GM21825 (cell line): ENCODE measurements at regions not wholly inside any gene's neighbourhood (a gene's known extent, or its start where the extent isn't known, plus 50 kb on each side); places are given as distances from the start of the nearest gene placed in this dataset.

ENCODE experiments used
- ATAC-seq: cut with Tn5 transposase; IDR thresholded peaks from one replicate; pipeline ENCODE4 v1.9.1; 2021; ENCODE audit warnings: mild to moderate bottlenecking, moderate library complexity; ENCODE audit not compliant: unreplicated experiment

DNA sequence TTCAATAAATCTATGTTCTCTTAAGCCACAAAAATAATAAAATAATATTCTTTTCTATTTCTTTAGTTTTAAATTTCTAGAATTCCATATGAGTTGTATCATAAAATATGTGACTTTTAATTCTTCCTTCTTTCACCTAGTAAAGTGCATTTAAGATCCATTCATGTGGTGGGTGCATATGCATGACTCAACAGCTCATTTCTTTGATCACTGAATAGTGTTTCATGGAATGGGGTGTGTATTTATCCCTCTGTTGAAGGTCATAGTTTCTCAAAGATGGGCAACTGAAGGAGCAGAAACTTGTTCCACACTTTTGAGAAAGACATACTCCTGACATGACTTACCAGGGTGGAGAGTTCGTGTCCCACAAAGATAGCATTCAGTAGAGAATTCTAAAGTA, 1230.3 kb upstream of the AGA start:
- no peak for ATAC-seq

DNA sequence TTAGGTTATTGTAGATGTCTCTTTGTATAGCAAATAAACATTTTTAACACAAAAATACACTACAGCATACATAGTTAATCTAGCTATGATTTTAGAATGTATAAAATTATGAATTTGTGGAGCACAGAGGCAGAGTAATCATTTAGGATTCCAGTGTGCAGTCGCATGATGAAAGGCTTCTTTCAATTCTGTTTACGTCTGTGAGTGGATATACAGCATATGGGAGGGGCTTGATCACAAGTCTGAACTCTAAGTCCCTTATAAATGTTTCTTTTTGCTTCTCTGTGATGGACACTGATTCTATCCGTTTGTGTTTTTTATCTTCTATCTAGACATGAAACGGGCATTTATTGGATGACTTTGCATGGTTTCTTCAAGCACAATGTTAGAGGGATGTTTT, 1239.6 kb upstream of the AGA start:
- ATAC-seq: no peak

DNA sequence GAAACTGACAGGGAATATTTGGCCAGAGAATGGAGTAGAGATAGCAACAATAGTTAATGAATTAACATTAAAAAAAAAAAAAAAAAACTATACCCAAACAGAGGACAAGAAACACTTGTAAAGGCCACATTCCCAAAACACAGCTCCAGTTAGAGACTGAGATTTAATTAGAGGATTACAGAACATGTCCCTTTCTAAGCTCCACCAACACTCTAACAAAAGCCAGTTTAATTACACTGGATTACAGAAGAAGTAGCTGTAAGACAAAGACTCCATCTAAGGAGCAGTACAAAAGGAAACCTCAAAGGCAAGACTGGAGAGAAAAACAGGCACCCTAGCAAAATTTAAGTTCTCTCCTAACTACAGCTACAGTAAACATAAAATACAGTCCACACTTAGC, 1247.7 kb upstream of the AGA start:
- ATAC-seq: no peak

DNA sequence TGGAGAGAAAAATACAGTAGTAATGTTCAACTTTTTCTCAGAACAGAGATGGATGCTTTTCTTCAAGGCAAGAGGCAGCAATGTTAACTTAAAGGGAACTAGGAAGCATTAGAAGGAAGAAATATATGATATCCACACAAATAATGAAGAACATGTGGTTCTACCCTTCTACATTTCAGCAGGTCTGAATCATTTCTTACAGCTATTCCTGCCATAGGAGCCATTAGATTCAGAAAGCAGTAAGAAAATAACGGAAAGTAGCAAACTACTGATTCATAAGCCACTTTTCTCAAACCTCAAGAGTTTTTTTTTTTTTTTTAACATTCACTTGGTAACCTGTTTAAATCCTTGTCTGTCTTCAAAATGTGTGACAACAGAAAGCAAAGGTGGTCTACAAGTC, 1251.6 kb upstream of the AGA start:
- no peak for ATAC-seq

DNA sequence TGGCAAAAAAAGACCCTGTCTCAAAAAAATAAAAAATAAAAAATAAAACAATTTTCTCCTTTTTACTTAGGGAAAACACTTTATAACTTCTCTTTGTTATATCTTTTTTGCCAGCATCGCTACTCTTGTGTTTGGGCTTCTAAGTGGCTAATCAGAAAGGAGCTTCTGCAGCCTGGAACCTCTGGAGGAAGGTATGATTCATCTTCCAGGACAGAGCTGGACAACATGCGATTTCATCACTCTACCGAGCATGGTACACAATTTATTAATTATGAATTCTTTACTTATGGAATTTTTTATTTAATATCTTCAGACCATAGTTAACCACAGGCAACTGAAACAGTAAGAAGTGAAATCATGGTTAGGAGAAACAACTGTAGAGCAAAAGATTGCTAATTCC, 1254.3 kb upstream of the AGA start:
- ATAC-seq: no peak

DNA sequence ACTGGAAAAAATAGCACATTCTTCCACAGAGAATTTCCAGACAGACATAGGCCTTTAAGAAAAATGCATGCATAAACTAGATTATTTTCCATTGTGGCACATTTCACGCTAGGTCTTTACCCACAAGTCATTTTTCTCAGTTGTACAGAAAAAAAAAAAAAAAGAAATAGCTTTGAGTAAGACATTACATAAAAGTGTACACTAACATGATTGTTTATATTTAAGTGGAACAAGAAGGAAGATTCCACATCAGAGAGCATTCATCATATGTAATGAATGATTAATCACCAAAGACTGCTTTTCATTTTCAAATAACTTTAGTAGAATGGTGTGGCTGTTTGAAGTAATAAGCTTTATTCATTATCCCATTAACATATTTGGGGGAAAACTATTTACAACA, 1270.2 kb upstream of the AGA start:
- no peak for ATAC-seq

DNA sequence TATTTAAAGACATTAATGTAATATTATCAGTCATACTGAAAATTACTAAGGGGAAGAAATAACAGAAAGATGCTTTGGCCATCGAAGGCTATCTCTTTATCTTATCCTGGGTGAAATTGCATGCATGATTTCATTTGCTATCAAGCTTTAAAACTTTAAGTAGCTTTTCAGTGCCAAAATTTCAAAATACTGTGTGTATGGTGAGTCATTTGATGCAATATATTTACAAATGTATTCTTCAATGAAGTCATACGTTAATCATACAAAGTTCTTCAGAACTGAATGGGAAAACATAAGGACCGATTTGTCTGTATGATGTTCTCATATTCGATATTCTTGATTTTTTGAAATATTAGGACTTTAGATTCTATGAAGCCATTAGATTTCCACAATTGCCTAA, 1295.8 kb upstream of the AGA start:
- ATAC-seq: no peak

DNA sequence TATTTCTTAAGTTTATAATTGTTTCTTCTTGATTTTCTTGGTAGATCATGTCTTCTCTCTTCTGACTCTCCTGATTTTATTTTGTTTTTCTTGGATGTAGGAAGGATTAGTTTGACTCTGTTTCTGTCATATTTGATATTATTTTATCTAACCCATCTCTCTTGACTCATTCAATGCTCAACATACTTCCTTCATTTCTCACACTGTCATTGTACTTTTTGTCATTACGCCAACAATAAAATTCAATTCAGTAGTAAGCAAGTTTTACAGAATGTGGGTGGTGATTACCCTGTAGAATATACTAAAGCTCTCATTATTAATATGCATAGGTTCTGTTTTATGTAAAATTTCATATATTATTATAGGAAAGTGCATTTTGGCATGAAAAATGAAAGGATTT, 1303.0 kb upstream of the AGA start:
- ATAC-seq: no peak

DNA sequence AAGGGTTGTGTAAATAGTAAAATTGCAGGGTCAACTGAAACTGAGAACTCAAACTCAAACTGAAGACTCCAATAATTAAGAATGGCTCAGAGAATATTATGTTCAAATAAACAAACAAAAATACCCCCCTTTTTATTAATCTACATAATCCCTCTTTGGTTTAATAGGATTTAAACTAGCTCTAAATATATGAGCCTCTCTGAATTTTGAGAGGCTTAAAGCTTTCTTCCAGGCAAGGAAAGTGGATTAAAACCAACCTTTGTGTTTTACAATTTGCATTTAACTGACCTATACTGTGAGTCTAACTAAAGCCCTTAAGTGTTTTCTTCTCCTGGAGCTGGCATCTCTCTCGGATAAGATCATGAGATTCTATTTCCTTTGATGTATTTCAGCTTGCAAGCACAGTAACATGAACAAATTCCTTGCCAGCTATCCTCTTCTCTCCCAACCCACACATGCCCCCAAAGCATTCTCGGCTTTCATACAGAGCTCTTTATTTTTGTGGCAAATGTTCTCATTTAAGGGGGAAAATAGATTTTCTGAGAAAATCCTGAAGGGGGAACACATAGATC, 1310.8 kb upstream of the AGA start:
- no peak for ATAC-seq

DNA sequence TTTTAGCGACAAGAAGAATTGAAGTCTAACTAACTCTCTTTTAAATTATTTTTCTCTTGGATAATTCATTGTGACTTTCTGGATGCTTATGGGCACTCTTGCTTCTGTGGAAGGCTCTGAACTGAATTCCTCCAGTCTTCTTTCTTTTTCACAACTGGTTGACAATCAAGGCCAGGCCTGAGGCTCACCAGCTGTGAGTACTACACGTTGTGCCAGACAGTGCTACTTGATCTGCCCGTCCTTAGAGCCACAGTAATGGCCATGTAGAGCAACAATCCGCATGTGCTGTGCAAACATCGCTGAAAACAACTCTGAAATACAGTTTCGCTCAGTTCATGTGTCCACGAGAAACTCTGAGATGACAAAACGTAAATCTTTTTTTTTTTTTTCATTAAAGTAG, 1336.3 kb upstream of the AGA start:
- ATAC-seq: no peak

DNA sequence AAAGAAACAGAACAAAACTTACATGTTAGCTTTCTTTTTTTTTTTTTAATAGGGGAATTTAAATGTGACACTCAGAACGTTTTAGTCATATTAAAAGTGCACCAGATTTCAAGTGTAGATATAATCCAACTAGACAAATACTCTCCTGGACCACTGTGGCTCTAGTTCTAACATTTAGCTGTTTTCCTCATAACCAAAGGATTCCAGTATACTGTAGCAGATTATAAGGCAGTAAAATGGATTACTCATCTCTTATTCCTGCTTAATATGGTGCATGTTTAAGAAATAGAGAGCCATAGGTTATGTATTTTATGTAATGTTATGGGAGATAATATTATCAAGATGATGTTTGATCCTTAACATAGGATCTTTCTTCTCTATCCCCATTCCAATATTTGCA, 1339.5 kb upstream of the AGA start:
- ATAC-seq: no peak

DNA sequence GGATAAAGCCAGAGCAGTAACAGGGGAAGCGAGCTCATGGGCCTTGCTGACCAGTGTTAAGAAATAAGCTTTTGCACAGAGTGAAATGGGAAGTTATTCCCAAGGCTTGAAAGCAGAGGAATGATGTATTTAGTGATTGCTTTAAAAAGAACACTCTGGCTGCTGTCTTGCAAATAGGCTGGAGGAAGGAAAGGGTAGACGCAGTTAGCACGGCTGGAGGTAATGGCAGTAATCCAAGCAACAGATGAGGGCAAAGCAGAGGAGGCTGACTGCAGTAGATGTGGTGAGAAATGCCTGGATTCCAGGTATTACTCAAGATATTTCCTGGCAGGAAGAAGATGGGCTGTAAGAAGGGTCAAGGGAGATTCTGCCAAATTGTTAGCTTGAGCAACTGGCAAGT, 1342.3 kb upstream of the AGA start:
- ATAC-seq: no peak

DNA sequence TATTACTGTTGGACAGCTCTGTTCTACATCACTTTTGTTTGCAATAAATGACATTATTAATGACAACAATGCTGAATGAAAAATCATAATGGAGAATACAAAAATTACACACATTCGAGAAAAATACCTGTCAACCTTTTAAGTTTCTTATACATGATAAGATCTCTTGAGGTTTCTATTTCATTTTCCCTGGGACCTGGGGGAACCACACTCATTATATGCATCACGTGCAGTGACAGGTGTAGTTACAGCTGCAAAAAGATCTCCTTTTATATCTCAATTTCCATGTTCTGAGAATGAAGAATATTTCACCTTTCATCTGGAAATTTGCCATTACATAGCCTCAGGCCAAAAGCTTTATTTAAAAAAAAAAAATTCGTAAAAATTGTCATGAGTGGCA, 1347.0 kb upstream of the AGA start:
- ATAC-seq: no peak

DNA sequence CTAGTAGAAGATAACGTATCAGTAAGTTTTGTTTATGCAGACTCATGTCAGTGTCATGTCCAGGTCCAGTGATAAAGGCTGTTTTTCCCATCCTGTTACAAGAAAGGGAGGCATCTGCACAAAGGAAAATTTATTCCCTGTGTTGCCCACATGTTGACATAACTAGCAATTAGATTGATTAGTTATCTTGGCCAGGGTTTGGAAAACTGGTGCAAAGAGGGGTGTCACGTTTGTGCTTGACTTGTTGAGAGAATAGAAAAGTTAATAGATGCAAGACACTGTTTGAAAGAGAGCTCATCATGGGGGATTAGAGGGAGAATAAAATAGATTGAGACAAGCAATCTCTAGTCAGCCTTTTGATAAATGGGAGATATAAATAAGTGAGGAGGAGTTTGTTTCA, 1357.0 kb upstream of the AGA start:
- ATAC-seq: no peak

DNA sequence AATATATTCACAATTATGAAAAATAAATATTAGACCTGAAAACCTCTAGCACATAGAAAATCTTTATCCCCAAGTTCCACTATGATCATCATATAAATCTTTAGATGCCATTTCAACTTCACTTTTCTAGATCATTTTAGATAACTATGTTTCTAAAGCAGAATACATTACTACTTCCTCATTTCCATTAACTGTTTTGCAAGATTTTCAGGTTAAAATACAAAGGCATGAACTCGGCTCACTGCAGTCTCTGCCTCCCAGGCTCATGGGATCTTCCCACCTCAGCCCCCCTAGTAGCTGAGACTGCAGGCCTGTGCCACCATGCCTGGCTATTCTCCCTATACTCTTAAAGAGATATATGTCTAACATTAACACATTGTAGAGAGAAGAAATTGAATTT, 1365.9 kb upstream of the AGA start:
- no peak for ATAC-seq

DNA sequence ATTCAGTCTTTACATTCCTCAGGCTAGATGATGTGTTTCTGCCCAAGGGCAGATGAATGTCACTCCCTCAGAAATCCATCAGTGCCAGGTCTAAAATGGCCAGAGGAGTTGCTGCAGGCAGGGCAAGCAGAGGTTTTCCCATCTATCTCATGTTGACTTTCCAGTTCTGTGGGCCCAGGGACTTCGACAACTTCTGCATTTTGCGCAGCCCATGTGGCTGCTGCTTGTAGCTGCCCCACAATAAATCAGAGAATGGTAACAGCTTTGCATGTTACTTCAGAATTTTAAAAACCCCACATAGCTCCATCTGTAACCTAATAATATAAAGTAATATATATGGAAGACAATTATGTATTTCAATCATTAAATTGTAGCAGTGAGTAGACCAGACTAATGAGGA, 1367.7 kb upstream of the AGA start:
- no peak for ATAC-seq

DNA sequence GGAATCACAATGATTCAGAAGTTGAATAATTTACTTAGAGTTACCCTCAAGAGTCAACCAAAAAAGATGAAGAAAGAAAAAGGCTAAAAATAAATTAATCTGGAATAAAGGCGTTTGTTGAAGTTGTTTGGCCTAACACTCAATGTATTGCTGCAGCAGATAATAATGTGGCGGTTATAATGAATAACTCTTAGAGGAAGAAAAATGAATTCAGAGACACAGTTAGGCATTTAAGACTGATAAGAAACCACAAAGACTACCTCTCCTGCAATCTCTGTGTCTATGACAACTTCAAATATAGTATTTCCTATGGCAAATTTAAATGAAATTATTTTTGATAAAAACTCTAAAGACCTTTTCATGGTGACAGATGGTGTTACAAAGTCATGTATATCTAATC, 1369.1 kb upstream of the AGA start:
- ATAC-seq: no peak

DNA sequence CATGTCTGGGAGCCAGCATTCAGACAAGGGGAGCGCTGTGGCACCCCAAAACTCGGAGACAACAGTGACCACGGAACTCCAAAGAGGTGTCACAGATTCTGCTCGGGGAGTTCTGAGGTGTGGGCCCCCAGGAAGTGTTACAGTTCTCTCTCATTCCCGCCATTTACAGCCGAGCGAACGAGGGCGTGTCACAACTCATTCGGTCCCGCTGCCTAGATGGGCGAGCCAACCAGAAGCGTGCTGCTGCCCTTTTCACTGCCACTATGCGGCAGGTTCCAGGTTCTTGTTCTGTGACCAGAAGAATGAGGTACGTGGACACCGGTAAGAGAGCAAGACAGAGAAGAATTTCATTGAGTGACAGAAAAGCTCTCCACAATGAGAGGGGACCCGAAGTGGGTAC, 1370.6 kb upstream of the AGA start:
- ATAC-seq: no peak

DNA sequence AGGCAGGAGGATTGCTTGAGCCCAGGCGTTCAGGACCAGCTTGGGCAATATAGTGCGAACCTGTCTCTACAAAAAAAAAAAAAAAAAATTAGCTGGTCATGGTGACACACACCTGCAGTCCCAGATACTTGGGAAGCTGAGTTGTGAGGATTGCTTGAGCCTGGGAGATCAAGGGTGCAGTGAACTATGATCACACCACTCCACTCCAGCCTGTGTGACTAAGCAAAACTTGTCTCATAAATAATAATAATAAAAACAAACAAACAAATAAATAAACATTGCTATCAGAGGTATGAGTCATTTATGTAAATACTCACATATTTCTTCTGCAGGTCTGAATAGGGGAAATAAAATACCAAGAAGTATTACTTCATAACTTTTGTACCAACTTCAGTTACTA, 1372.7 kb upstream of the AGA start:
- ATAC-seq: no peak

DNA sequence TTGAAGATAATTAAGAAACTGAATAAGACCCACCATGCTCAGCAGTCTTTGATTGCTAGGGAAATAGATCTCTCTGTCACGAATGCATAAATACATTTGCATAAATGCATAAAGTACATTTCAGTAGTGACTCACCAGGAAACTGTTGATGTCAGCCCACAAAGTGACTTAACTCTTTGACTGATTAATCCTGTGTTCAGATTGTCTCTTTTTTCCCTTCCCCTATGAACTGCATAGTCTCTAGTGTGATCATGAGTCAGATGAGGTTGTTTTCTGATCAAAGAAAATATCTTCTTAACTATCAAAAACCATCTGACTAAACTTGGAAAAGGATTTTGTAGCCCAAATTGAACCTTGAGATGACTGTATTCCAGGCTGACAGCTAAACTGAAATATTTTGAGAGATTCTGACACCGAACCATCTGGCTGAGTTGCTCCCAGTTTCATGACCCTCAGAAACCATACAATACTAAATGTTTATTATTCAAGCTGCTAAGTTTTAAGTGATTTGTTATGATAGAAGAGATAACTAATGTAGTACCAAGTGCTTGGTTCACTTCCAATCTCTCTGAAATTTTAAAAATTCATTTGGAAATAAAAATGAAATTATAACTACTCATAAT, 1381.5 kb upstream of the AGA start:
- no peak for ATAC-seq

DNA sequence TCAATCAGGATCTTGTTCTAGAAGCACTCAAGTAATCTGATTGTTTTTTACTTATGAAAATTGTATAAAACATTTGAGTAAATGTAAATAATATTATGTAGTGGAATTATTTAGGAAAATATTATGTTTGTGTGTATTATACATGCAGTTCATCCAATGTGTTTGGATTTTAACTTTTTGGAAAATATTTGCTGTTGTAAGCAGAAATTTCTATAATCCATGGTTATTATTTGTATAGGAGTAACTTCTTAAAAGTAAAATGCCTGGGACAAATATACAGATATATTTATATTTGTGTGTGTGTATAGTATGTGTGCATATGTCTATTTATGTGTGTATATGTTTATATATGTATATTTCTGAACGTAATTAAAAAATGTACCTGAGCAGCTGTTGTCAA, 1394.6 kb upstream of the AGA start:
- ATAC-seq: no peak

DNA sequence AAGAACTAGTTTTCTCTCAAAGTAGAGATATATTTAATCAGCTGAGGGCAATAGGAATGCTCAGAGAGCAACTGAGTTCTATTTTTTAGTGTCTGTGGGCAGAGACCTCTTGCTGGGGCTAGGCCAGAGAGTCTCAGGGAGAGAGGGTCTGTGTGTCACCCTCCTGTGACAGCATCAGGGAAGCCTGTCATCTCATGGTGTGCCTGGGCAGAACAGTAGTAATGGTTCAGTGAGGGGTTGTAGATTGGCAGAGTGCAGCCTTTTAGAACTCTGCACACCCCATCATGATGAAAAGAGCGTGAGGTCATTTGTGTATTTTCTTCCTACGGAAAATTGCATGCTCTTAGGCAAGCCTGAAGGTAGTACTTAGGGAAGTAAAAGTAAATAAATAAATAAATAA, 1396.5 kb upstream of the AGA start:
- ATAC-seq: no peak

DNA sequence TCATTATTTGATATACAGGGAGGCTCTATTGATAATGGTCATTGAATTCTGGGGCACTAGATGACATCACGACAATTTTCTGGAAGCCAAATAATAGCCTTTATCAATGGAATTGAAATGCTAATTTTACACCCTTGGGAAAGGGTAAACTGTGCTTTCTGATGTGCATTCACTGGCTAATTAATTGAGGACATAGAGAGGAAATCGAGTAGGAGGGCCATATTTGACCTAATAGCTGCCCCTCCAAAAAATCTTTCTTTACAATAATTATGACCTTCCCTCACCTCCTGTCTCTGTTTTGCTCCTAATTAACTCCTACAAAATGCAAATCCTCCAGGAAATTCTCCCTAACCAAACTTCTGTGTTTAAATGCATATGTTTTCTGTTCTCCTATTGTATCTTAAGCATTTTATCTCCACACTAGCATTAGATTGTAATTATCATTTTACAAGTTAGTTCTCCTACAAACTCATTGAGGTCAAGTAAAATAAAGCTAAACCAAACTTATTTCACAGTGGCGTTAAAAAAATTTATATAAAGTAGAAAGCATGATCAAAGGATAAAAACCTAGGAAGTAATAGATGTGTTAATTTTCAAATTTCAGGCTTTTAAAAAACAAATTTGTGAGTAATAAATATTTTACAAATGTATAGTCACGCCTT, 1414.0 kb upstream of the AGA start:
- ATAC-seq: no peak
